IMR-90 (cell line): ENCODE measurements at regions not wholly inside any gene's neighbourhood (a gene's known extent, or its start where the extent isn't known, plus 50 kb on each side); places are given as distances from the start of the nearest gene placed in this dataset.

Experiments used
- BHLHE40 ChIP-seq: fragments of 150-350 bp; IDR thresholded peaks from 2 replicates; pipeline ENCODE4 v1.6.1; 2016; ENCODE audit warnings: mild to moderate bottlenecking, low read depth, low read length
- CEBPB ChIP-seq: IDR thresholded peaks from 2 replicates; pipeline ENCODE4 v1.6.1; 2012; ENCODE audit warnings: low read depth, low read length, improper control_type of control experiment
- CHD1 ChIP-seq: IDR thresholded peaks from 2 replicates; pipeline ENCODE4 v1.6.1; 2012; ENCODE audit warnings: low read depth, low read length, improper control_type of control experiment
- FOS ChIP-seq: fragments of 150-350 bp; IDR thresholded peaks from 2 replicates; pipeline ENCODE4 v1.6.1; 2016; ENCODE audit warnings: low read depth, low read length
- MAFK ChIP-seq: IDR thresholded peaks from 2 replicates; pipeline ENCODE4 v1.6.1; 2012; ENCODE audit warnings: low read depth, low read length, improper control_type of control experiment
- MAZ ChIP-seq: IDR thresholded peaks from 2 replicates; pipeline ENCODE4 v1.6.1; 2012; ENCODE audit warnings: low read depth, mild to moderate bottlenecking, low read length, improper control_type of control experiment, moderate library complexity, borderline replicate concordance
- MXI1 ChIP-seq: IDR thresholded peaks from 2 replicates; pipeline ENCODE4 v1.6.1; 2012; ENCODE audit warnings: low read depth, mild to moderate bottlenecking, low read length, moderate library complexity, borderline replicate concordance
- POLR2A ChIP-seq: IDR thresholded peaks from 2 replicates; pipeline ENCODE4 v1.6.1; 2012; ENCODE audit warnings: mild to moderate bottlenecking, low read depth, low read length
- RAD21 ChIP-seq: IDR thresholded peaks from 2 replicates; pipeline ENCODE4 v1.6.1; 2012; ENCODE audit warnings: low read length, improper control_type of control experiment
- RFX5 ChIP-seq: IDR thresholded peaks from 2 replicates; pipeline ENCODE4 v1.8.0; 2012; ENCODE audit warnings: low read depth, mild to moderate bottlenecking, low read length, moderate library complexity
- TF ChIP-seq, protein P1 (sequence below): conservative IDR thresholded peaks from 2 replicates; pipeline ENCODE4 v1.5.1; 2012; ENCODE audit warnings: mild to moderate bottlenecking, low read depth, low read length, improper control_type of control experiment

DNA sequence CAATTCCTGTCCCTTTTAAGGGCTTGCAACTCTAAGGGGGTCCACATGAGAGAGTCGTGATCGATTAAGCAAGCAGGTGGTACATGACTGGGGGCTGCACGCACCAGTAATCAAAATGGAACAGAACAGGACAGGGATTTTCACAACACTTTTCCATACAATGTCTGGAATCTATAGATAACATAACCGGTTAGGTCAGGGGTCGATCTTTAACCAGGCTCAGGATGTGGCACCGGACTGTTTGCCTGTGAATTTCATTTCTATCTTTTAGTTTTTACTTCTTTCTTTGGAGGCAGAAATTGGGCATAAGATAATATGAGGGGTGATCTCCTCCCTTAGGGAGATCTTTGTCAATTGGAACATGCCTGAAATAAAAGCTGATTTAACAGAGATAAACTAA, 370.1 kb downstream of the IPMK start:
- TF ChIP-seq RFX5 (no peak), POLR2A (no peak), CEBPB (no peak), RAD21 (no peak), MXI1 (no peak), MAFK (no peak), CHD1 (no peak), BHLHE40 (no peak), FOS (no peak), MAZ (no peak)
- TF ChIP-seq, protein P1, sequence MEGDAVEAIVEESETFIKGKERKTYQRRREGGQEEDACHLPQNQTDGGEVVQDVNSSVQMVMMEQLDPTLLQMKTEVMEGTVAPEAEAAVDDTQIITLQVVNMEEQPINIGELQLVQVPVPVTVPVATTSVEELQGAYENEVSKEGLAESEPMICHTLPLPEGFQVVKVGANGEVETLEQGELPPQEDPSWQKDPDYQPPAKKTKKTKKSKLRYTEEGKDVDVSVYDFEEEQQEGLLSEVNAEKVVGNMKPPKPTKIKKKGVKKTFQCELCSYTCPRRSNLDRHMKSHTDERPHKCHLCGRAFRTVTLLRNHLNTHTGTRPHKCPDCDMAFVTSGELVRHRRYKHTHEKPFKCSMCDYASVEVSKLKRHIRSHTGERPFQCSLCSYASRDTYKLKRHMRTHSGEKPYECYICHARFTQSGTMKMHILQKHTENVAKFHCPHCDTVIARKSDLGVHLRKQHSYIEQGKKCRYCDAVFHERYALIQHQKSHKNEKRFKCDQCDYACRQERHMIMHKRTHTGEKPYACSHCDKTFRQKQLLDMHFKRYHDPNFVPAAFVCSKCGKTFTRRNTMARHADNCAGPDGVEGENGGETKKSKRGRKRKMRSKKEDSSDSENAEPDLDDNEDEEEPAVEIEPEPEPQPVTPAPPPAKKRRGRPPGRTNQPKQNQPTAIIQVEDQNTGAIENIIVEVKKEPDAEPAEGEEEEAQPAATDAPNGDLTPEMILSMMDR: no peak
